ENCODE measurements at regions not wholly inside any gene's neighbourhood (a gene's known extent, or its start where the extent isn't known, plus 50 kb on each side); places are given as distances from the start of the nearest gene placed in this dataset.

- no peak for TF ChIP-seq CTCF (IDR thresholded peaks at IDR 0.05; ENCODE audit: low read depth, low read length, missing control alignments)
- no peak for DNase-seq
- Histone ChIP-seq H3K36me3 (replicated peaks) (no peaks in the 10 kb centered on the region), H3K4me3 (ENCODE audit: low read depth, low read length) (no peak overlapping the region), H3K27ac (no peak overlapping the region), H3K27me3 (replicated peaks) (no peaks in the 10 kb centered on the region)
- in situ Hi-C loops (cut with HindIII; ENCODE audit: low pct_ligation_motif_present, low sequenced_read_pairs) = no loop called here
These were observed 105.7 kb downstream of the PLEKHG1 start for GRCh38 chr6:150705392-150705791.

GRCh38 chr6:150710236-150710635 lies 110.6 kb downstream of the PLEKHG1 start:
- no peak for TF ChIP-seq CTCF (IDR thresholded peaks at IDR 0.05; ENCODE audit: low read depth, low read length, missing control alignments)
- Histone ChIP-seq H3K4me3 (ENCODE audit: low read depth, low read length) (no peak overlapping the region), H3K36me3 (replicated peaks) (no peaks in the 10 kb centered on the region), H3K27ac (no peak overlapping the region), H3K27me3 (replicated peaks) (no peaks in the 10 kb centered on the region)
- DNase-seq = no peak
- in situ Hi-C loops (cut with HindIII; ENCODE audit: low pct_ligation_motif_present, low sequenced_read_pairs) = no loop called here

GRCh38 chr6:150711061-150711460 lies 111.4 kb downstream of the PLEKHG1 start:
- Histone ChIP-seq H3K36me3 (replicated peaks) (no peaks in the 10 kb centered on the region), H3K27ac (no peak overlapping the region), H3K27me3 (replicated peaks) (no peaks in the 10 kb centered on the region), H3K4me3 (ENCODE audit: low read depth, low read length) (no peak overlapping the region)
- in situ Hi-C loops (cut with HindIII; ENCODE audit: low pct_ligation_motif_present, low sequenced_read_pairs) = no loop called here
- no peak for TF ChIP-seq CTCF (IDR thresholded peaks at IDR 0.05; ENCODE audit: low read depth, low read length, missing control alignments)
- no peak for DNase-seq

- no peak overlapping the region for H3K27ac ChIP-seq
- in situ Hi-C loops (cut with HindIII; ENCODE audit: low pct_ligation_motif_present, low sequenced_read_pairs) = no loop called here
- H3K27me3 ChIP-seq (replicated peaks) = no peaks in the 10 kb centered on the region
- no peak for TF ChIP-seq CTCF (IDR thresholded peaks at IDR 0.05; ENCODE audit: low read depth, low read length, missing control alignments)
- H3K36me3 ChIP-seq (replicated peaks) = no peaks in the 10 kb centered on the region
- no peak overlapping the region for H3K4me3 ChIP-seq (ENCODE audit: low read depth, low read length)
- no peak for DNase-seq
These were observed 112.2 kb downstream of the PLEKHG1 start for GRCh38 chr6:150711584-150712504.

- no peak overlapping the region for H3K27ac ChIP-seq
- in situ Hi-C loops (cut with HindIII; ENCODE audit: low pct_ligation_motif_present, low sequenced_read_pairs) = no loop called here
- no peak for TF ChIP-seq CTCF (IDR thresholded peaks at IDR 0.05; ENCODE audit: low read depth, low read length, missing control alignments)
- H3K27me3 ChIP-seq (replicated peaks) = no peaks in the 10 kb centered on the region
- DNase-seq = no peak
- no peak overlapping the region for H3K4me3 ChIP-seq (ENCODE audit: low read depth, low read length)
- no peaks in the 10 kb centered on the region for H3K36me3 ChIP-seq (replicated peaks)
These were observed 113.0 kb downstream of the PLEKHG1 start for GRCh38 chr6:150712505-150713252.
